Chondrocyte (in vitro differentiated cells): ENCODE measurements at regions not wholly inside any gene's neighbourhood (a gene's known extent, or its start where the extent isn't known, plus 50 kb on each side); places are given as distances from the start of the nearest gene placed in this dataset.

Experiments
- DNase-seq: peaks from one replicate; pipeline ENCODE4 v3.0.0; 2021; ENCODE audit warnings: mixed read lengths, low spot score
- H3K27ac Mint-ChIP-seq: one replicate; pipeline ENCODE4 v1.8.0; 2021; ENCODE audit warnings: mild to moderate bottlenecking, moderate library complexity, mixed read lengths; ENCODE audit not compliant: unreplicated experiment
- H3K27me3 Mint-ChIP-seq: 2 replicates; pipeline ENCODE4 v1.8.0; 2021; ENCODE audit warnings: low read depth, mixed read lengths
- H3K36me3 Mint-ChIP-seq: 2 replicates; pipeline ENCODE4 v1.8.0; 2021; ENCODE audit warnings: low read depth, mixed read lengths
- H3K4me1 Mint-ChIP-seq: 2 replicates; pipeline ENCODE4 v1.8.0; 2021; ENCODE audit warnings: low read depth, mild to moderate bottlenecking, mixed read lengths
- H3K4me3 Mint-ChIP-seq: one replicate; pipeline ENCODE4 v1.8.0; 2021; ENCODE audit warnings: mild to moderate bottlenecking, moderate library complexity, mixed read lengths; ENCODE audit not compliant: unreplicated experiment
- H3K9me3 Mint-ChIP-seq: 2 replicates; pipeline ENCODE4 v1.8.0; 2021; ENCODE audit warnings: low read depth, mixed read lengths
- TF ChIP-seq, protein P1 (sequence below): fragments of 200-600 bp; sonication (generic); IDR thresholded peaks from 2 replicates; pipeline ENCODE4 v1.5.0; 2021; ENCODE audit warnings: antibody characterized with exemption, mild to moderate bottlenecking, moderate library complexity

DNA sequence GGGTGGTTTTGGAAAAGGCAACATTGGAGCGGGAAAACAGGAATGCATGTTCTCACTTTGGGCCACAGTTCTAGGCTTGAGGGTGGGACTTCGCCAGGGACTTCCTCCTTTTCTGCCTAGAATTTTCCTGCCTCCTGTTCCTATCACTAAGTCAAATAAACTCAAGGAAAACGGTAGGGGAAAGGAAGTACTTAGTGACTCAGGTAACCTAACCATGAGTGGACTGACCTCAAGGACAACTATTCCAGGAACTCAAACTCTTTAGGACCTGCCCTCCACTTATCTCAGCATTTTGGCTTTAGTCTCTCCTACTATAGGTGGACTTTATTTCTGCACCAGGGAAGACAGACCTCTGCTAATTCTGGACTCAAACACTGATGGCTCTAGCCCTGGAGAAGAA lies 281.7 kb downstream of the ZNF674 start:
- H3K27ac Mint-ChIP-seq = no peak overlapping the region
- no peak for DNase-seq
- TF ChIP-seq, protein P1, sequence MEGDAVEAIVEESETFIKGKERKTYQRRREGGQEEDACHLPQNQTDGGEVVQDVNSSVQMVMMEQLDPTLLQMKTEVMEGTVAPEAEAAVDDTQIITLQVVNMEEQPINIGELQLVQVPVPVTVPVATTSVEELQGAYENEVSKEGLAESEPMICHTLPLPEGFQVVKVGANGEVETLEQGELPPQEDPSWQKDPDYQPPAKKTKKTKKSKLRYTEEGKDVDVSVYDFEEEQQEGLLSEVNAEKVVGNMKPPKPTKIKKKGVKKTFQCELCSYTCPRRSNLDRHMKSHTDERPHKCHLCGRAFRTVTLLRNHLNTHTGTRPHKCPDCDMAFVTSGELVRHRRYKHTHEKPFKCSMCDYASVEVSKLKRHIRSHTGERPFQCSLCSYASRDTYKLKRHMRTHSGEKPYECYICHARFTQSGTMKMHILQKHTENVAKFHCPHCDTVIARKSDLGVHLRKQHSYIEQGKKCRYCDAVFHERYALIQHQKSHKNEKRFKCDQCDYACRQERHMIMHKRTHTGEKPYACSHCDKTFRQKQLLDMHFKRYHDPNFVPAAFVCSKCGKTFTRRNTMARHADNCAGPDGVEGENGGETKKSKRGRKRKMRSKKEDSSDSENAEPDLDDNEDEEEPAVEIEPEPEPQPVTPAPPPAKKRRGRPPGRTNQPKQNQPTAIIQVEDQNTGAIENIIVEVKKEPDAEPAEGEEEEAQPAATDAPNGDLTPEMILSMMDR = no peak
- no peaks in the 10 kb centered on the region for H3K36me3 Mint-ChIP-seq
- peaks cover 9% of the 10 kb centered on the region for H3K4me1 Mint-ChIP-seq
- H3K27me3 Mint-ChIP-seq = no peaks in the 10 kb centered on the region
- no peak overlapping the region for H3K4me3 Mint-ChIP-seq
- peaks cover 6% of the 10 kb centered on the region for H3K9me3 Mint-ChIP-seq

DNA sequence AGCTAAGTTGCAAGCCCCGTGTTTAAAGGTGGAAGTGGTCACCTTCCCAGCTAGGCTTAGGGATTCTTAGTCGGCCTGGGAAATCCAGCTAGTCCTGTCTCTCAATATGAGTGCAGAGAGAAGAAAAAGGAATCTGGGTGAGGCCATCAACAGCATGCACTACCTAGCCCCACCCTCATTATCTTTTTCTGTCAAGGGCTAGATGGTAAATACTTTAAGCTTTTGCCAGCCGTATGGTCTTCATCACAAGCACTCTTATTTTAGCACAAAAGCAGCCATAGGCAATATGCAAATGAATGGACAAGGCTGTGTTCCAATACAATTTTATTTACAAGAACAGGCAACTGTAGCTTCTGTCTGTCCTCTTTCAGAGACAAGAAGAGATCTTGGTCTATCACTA lies 282.9 kb downstream of the ZNF674 start:
- no peak for DNase-seq
- Mint-ChIP-seq H3K4me1 (peaks cover 6% of the 10 kb centered on the region), H3K4me3 (no peak overlapping the region), H3K9me3 (peaks cover 6% of the 10 kb centered on the region), H3K27ac (no peak overlapping the region), H3K27me3 (no peaks in the 10 kb centered on the region), H3K36me3 (no peaks in the 10 kb centered on the region)
- TF ChIP-seq, protein P1 = no peak

DNA sequence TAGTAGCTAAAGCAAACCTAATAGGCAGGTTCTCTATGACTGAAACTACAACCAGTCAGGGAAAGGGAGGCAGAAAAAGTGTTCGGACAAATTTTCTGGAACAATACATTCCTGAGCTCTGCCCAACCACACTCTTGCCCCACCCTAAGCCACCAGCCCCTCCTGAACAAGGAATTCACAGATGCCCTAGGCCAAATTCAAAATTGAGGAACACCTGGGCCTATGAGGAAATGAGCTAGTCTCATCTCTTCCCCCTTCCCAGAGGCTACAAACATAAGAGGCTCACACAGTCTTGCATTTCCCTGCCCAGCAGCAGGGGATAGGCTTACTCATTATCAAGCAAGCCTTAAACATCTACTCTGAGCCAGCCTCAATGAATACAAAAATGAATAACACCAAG lies 284.7 kb downstream of the ZNF674 start:
- no peak for DNase-seq
- no peaks in the 10 kb centered on the region for H3K36me3 Mint-ChIP-seq
- H3K4me1 Mint-ChIP-seq = peaks cover 9% of the 10 kb centered on the region
- no peaks in the 10 kb centered on the region for H3K27me3 Mint-ChIP-seq
- H3K9me3 Mint-ChIP-seq = peaks cover 6% of the 10 kb centered on the region
- TF ChIP-seq, protein P1 = no peak
- no peak overlapping the region for H3K4me3 Mint-ChIP-seq
- H3K27ac Mint-ChIP-seq = peak overlapping the region; percentile 9

DNA sequence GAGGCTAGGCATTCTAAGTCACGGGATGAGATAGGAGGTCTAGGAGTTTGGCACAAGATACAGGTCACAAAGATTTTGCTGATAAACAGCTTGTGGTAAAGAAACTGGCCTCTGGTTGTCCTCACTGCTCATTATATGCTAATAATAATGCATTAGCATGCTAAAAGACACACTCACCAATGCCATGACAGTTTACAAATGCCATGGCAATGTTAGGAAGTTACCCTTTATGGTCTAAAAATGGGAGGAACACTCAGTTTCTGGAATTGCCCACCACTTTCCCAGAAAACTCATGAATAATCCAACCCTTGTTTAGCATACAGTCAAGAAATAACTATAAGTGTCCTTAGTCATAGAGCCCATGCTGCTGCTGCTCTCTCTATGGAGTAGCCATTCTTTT lies 286.9 kb downstream of the ZNF674 start:
- Mint-ChIP-seq H3K27ac (no peak overlapping the region), H3K4me3 (no peak overlapping the region), H3K36me3 (no peaks in the 10 kb centered on the region), H3K9me3 (peaks cover 6% of the 10 kb centered on the region), H3K27me3 (no peaks in the 10 kb centered on the region), H3K4me1 (peaks cover 30% of the 10 kb centered on the region)
- TF ChIP-seq, protein P1 = no peak
- DNase-seq = no peak

DNA sequence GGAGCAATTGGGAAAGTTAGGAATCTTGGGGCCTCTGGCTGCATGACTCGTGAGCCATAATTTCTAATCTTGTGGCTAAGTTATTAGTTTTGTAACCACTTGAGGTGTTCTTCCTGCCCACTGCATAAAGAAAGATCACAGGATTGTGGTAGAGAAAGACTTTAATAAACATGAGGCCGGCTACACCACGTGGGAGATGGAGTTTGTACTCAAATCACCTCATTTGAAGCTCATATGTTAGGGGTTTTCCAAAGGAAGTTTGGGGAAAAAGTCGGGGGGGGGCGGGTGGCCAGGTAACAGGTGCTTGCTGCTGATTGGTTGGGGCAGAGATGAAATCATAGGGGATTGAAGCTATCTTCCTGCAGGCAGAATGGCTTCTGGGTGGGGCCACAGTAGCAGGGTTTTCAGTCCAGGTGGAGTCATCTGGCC lies 287.8 kb downstream of the ZNF674 start:
- no peak overlapping the region for H3K27ac Mint-ChIP-seq
- TF ChIP-seq, protein P1 = no peak
- H3K27me3 Mint-ChIP-seq = no peaks in the 10 kb centered on the region
- H3K4me1 Mint-ChIP-seq = peaks cover 30% of the 10 kb centered on the region
- DNase-seq = no peak
- no peak overlapping the region for H3K4me3 Mint-ChIP-seq
- no peaks in the 10 kb centered on the region for H3K36me3 Mint-ChIP-seq
- peaks cover 8% of the 10 kb centered on the region for H3K9me3 Mint-ChIP-seq
